ENCODE measurements at regions not wholly inside any gene's neighbourhood (a gene's known extent, or its start where the extent isn't known, plus 50 kb on each side); places are given as distances from the start of the nearest gene placed in this dataset.
"Not testable (repeated sequence)": the region's sequence is repeated elsewhere in the genome, so short reads cannot be mapped to it uniquely, and the experiment has no call there.

DNA sequence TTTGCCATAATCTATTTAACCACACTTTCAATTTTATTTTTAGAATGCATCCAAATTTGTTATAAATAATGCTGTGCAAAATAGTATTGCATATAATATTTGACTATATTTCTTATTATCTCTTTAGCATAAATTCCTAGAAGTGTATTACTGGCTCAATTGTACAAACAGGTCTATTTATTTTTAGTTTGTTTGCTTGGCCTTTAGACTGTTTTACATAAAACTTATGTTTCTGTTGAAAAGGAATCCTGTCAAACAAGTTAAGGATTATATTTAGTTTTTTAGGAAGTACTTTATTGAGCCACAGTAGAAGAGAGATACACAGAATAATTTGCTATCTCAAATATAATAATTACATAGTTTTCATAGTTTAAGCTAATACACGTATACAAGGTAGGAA is 413.8 kb downstream of the GBA3 start:
- H3K4me3 Mint-ChIP-seq: no peak overlapping the region
- H3K4me1 Mint-ChIP-seq: no peaks in the 10 kb centered on the region
- H3K9me3 Mint-ChIP-seq: no peaks in the 10 kb centered on the region
- H3K36me3 Mint-ChIP-seq (ENCODE audit: low read depth): no peaks in the 10 kb centered on the region
- ChIA-PET CTCF (no interaction called here), POLR2A (no interaction called here)
- DNase-seq: no peak
- no peak overlapping the region for H3K27ac Mint-ChIP-seq
- no peaks in the 10 kb centered on the region for H3K27me3 Mint-ChIP-seq

DNA sequence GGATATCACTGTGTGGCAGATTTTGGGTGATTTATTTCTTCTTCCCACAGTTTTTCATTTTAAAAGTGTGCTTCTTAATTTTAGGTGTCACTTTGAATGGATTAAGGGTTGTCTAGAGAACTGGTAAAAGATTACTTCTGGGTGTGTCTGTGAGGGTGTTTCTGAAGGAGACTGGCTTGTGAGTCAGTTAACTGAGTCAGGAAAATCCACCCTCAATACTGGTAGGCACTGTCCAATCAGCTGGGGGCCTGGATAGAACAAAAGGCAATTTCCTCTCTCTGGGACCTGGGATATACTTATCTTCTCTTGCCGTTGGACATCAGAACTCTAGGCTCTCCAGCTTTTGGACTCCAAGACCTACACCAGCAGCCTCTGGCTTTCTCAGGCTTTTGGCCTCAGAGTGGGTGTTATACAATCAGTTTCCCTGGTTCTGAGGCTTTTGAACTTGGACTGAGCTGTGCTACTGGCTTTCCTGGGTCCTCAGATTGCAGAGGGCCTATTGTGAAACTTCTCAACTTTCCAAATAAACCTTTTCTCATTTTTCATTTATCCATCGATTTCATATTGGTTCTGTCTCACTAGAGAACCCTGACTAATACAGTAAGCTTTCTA is 413.1 kb downstream of the GBA3 start:
- Mint-ChIP-seq H3K27me3 (no peaks in the 10 kb centered on the region), H3K4me1 (no peaks in the 10 kb centered on the region), H3K36me3 (ENCODE audit: low read depth) (no peaks in the 10 kb centered on the region), H3K9me3 (no peaks in the 10 kb centered on the region), H3K27ac (no peak overlapping the region), H3K4me3 (no peak overlapping the region)
- DNase-seq: no peak
- CTCF ChIA-PET: no interaction called here
- POLR2A ChIA-PET: no interaction called here

DNA sequence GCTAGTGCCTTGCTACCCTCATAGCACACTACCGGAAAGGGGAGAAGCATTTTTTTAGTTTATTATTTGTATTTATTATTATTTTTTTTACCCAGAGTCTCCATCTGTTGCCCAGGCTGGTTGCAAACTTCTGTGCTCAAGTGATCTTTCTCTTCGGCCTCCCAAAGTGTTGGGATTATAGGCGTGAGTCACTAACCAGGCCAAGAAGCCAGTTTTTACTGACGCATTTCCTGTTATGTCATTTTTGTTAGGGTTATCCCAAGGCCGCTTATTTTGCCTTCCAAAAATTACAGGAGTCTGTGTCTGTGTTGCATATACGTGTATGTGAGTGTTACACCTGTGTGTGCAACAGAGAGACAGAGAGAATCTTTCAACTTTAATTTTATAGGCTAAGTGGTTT is 404.5 kb downstream of the GBA3 start:
- H3K36me3 Mint-ChIP-seq (ENCODE audit: low read depth): no peaks in the 10 kb centered on the region
- no peak overlapping the region for H3K27ac Mint-ChIP-seq
- peaks cover 12% of the 10 kb centered on the region for H3K9me3 Mint-ChIP-seq
- no peak for DNase-seq
- ChIA-PET CTCF (no interaction called here), POLR2A (no interaction called here)
- no peaks in the 10 kb centered on the region for H3K4me1 Mint-ChIP-seq
- no peaks in the 10 kb centered on the region for H3K27me3 Mint-ChIP-seq
- no peak overlapping the region for H3K4me3 Mint-ChIP-seq

- ChIA-PET CTCF (no interaction called here), POLR2A (no interaction called here)
- Mint-ChIP-seq H3K4me1 (no peaks in the 10 kb centered on the region), H3K36me3 (ENCODE audit: low read depth) (no peaks in the 10 kb centered on the region), H3K9me3 (peaks cover 10% of the 10 kb centered on the region), H3K27me3 (no peaks in the 10 kb centered on the region), H3K4me3 (no peak overlapping the region), H3K27ac (no peak overlapping the region)
- DNase-seq: no peak
Observed at GRCh38 chr4:23091711-23092110, 399.0 kb downstream of the GBA3 start.

DNA sequence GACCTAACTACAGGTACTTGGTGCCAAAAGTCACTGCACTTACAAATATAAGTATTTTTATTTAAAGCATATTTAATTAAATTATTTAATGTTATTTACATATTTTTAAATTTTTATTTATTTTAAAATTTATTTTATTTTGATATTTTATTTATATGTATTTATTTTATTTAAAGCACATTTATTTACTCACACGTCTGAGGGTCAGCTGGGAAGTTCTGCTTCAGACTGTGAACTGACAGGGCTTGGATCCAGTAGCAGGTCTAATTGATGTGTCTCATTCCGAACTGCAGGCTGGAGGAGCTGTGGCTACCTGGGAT is 392.5 kb downstream of the GBA3 start:
- POLR2A ChIA-PET: no interaction called here
- Mint-ChIP-seq H3K27me3 (no peaks in the 10 kb centered on the region), H3K4me3 (no peak overlapping the region), H3K27ac (no peak overlapping the region), H3K36me3 (ENCODE audit: low read depth) (no peaks in the 10 kb centered on the region), H3K9me3 (peaks cover 12% of the 10 kb centered on the region), H3K4me1 (no peaks in the 10 kb centered on the region)
- CTCF ChIA-PET: no interaction called here
- no peak for DNase-seq

DNA sequence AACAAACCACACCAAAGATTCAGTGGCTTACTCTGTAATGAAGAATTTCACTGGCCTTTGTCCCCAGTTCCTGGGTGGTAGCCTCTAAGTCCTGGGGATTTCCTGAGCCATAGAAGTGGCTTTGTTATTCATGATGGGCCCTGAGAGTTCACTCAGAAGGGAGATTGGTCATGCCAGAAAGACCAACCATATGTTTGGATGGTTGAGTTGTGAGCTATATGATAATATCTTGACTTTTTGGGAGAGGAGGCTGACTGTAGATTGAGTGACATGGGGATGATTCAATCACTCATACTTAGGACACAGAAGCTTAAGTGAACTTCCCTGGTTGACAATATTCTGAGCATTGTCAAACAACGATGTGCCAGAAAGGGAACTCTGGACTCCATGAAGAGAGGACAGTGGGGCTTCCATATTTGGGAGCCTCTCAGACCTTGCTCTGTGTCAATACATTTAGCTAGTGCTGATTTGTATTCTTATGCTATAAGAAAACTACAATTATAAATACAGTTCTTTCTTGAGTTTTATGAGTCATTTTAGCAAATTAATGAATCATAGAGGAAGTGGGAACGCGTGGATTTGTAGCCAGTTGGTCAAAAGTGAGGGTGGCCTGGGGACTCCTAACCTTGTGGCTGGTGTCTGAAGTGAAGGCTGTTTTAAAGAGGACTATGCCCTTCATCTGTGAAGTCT is 392.0 kb downstream of the GBA3 start:
- Mint-ChIP-seq H3K9me3 (peaks cover 13% of the 10 kb centered on the region), H3K27me3 (no peaks in the 10 kb centered on the region), H3K27ac (no peak overlapping the region), H3K4me1 (no peaks in the 10 kb centered on the region), H3K36me3 (ENCODE audit: low read depth) (no peaks in the 10 kb centered on the region), H3K4me3 (no peak overlapping the region)
- DNase-seq: no peak
- CTCF ChIA-PET: no interaction called here
- POLR2A ChIA-PET: no interaction called here

- Mint-ChIP-seq H3K36me3 (ENCODE audit: low read depth) (no peaks in the 10 kb centered on the region), H3K9me3 (peaks cover 17% of the 10 kb centered on the region), H3K4me3 (no peak overlapping the region), H3K27me3 (no peaks in the 10 kb centered on the region), H3K4me1 (no peaks in the 10 kb centered on the region), H3K27ac (no peak overlapping the region)
- DNase-seq: no peak
- ChIA-PET POLR2A (no interaction called here), CTCF (no interaction called here)
Observed at GRCh38 chr4:23083391-23083790, 390.7 kb downstream of the GBA3 start.

DNA sequence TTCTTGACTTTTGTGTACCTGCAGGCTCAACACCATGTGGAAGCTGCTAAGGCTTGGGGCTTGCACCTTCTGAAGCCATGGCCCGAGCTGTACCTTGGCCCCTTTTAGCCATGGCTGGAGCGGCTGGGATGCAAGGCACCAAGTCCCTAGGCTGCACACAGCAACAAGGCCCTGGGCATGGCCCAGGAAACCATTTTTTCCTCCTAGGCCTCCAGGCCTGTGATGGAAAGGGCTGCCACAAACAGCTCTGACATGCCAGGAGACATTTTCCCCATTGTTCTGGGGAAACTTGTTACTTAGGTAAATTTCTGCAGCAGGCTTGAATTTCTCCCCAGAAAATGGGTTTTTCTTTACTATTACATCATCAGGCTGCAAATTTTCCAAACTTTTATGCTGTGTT is 387.4 kb downstream of the GBA3 start:
- H3K4me3 Mint-ChIP-seq; H3K27me3 Mint-ChIP-seq; CTCF ChIA-PET; H3K36me3 Mint-ChIP-seq (ENCODE audit: low read depth); H3K27ac Mint-ChIP-seq; DNase-seq; H3K4me1 Mint-ChIP-seq; POLR2A ChIA-PET: not testable (repeated sequence)
- H3K9me3 Mint-ChIP-seq: peaks cover 17% of the 10 kb centered on the region

- H3K27ac Mint-ChIP-seq: no peak overlapping the region
- no peaks in the 10 kb centered on the region for H3K9me3 Mint-ChIP-seq
- H3K36me3 Mint-ChIP-seq (ENCODE audit: low read depth): no peaks in the 10 kb centered on the region
- no peaks in the 10 kb centered on the region for H3K27me3 Mint-ChIP-seq
- ChIA-PET CTCF (no interaction called here), POLR2A (no interaction called here)
- H3K4me1 Mint-ChIP-seq: no peaks in the 10 kb centered on the region
- no peak for DNase-seq
- no peak overlapping the region for H3K4me3 Mint-ChIP-seq
Observed at GRCh38 chr4:23070848-23071570, 378.3 kb downstream of the GBA3 start.

DNA sequence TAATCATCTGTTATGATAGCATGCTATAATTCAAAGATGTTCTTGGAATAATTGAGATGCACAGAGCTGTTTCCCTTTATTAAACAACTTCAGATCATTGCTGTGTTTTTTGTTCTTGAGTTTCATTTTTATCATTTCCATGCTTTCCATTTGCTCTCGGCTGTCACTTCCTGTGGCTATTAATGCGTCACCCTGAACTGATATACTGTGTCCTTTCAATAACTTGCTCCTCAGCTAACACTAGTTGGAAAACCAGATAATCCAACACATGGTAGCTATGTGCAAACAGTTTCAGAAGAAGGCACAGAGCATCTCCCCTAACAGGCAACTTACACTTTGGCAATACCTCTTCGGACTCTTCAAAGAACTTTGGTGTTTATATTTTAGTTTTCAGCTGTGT is 376.0 kb downstream of the GBA3 start:
- Mint-ChIP-seq H3K36me3 (ENCODE audit: low read depth) (no peaks in the 10 kb centered on the region), H3K4me3 (no peak overlapping the region), H3K27me3 (no peaks in the 10 kb centered on the region), H3K27ac (no peak overlapping the region), H3K4me1 (no peaks in the 10 kb centered on the region), H3K9me3 (no peaks in the 10 kb centered on the region)
- ChIA-PET CTCF (no interaction called here), POLR2A (no interaction called here)
- DNase-seq: no peak

GRCh38 chr4:23068287-23068686 is 375.6 kb downstream of the GBA3 start:
- ChIA-PET CTCF (no interaction called here), POLR2A (no interaction called here)
- H3K27ac Mint-ChIP-seq: no peak overlapping the region
- no peaks in the 10 kb centered on the region for H3K9me3 Mint-ChIP-seq
- no peak for DNase-seq
- no peaks in the 10 kb centered on the region for H3K4me1 Mint-ChIP-seq
- H3K4me3 Mint-ChIP-seq: no peak overlapping the region
- no peaks in the 10 kb centered on the region for H3K36me3 Mint-ChIP-seq (ENCODE audit: low read depth)
- no peaks in the 10 kb centered on the region for H3K27me3 Mint-ChIP-seq

DNA sequence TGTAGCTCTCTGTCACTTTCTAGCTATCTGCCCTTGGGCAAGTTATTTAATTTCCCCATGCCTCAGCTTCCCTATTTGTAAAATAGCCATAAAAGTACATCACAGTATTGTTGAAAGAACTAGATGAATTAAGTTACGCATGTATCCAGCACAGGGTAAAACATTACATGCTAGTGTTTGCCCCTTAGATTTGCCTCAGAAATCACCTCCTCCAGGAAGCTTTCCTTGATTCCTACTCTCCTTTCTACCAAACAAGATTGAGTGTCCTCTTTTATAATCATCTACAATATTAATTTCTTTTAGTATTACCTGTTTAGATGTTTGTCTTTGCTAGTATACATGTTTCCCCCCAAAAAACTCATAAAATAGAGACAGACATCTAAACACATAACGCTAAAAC is 369.5 kb downstream of the GBA3 start:
- ChIA-PET CTCF (no interaction called here), POLR2A (no interaction called here)
- no peaks in the 10 kb centered on the region for H3K27me3 Mint-ChIP-seq
- H3K4me3 Mint-ChIP-seq: no peak overlapping the region
- H3K36me3 Mint-ChIP-seq (ENCODE audit: low read depth): no peaks in the 10 kb centered on the region
- no peak overlapping the region for H3K27ac Mint-ChIP-seq
- H3K4me1 Mint-ChIP-seq: no peaks in the 10 kb centered on the region
- no peak for DNase-seq
- no peaks in the 10 kb centered on the region for H3K9me3 Mint-ChIP-seq

DNA sequence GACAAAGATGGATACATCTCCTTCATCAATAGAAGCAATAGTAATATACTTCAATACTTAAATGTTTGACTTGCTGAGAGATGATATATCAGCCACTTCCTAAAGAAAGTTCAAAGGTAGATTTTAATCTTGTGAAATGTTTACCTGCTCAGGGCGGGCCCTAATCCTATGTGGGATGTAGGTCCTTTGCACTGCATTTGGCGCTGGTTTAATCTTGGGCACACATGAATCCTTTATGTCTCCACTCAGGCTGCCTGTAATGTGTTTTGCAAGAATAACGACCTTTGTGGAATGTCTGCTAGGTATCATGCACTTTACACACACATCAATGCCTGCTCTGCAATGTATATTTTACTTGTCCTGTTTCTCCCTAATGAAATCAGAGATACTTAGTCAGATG is 368.7 kb downstream of the GBA3 start:
- Mint-ChIP-seq H3K9me3 (no peaks in the 10 kb centered on the region), H3K27ac (no peak overlapping the region), H3K36me3 (ENCODE audit: low read depth) (no peaks in the 10 kb centered on the region), H3K4me3 (no peak overlapping the region), H3K4me1 (no peaks in the 10 kb centered on the region), H3K27me3 (no peaks in the 10 kb centered on the region)
- CTCF ChIA-PET: interaction anchor here (1.1 kb wide), 1 partner anchor 16 kb away, joined by 3 read pairs; no protein-coding TSS in a partner anchor
- DNase-seq: no peak
- POLR2A ChIA-PET: no interaction called here

DNA sequence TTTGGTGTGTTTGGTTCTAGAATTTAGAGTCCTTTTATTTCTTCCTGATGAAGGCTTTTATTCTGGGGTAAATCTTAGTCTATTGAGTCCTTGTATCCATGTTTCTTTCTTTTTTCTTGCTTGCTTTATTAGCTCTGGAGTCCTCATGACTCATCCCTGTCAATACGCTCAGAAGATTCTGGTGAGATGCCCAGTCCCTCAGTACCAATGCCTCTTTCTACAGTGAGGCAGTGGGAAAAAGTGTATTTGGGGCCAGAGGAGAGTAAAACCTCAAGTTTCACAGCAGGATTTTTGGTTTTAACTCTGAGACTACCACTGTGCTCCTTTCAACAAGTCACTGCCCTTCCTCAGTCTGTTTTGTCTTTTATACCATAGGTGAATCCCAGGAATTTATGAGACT is 368.0 kb downstream of the GBA3 start:
- CTCF ChIA-PET: interaction anchor here (1.1 kb wide), 1 partner anchor 16 kb away, joined by 3 read pairs; no protein-coding TSS in a partner anchor
- POLR2A ChIA-PET: no interaction called here
- H3K9me3 Mint-ChIP-seq: no peaks in the 10 kb centered on the region
- no peaks in the 10 kb centered on the region for H3K27me3 Mint-ChIP-seq
- H3K36me3 Mint-ChIP-seq (ENCODE audit: low read depth): no peaks in the 10 kb centered on the region
- H3K4me1 Mint-ChIP-seq: no peaks in the 10 kb centered on the region
- no peak for DNase-seq
- H3K4me3 Mint-ChIP-seq: no peak overlapping the region
- no peak overlapping the region for H3K27ac Mint-ChIP-seq
